ENCODE measurements at regions not wholly inside any gene's neighbourhood (a gene's known extent, or its start where the extent isn't known, plus 50 kb on each side); places are given as distances from the start of the nearest gene placed in this dataset.

GRCh38 chr11:25890626-25891260 lies 441.2 kb upstream of the ANO3 start:
- DNase-seq (ENCODE audit: low read depth) = no peak

GRCh38 chr11:25891960-25892359 lies 440.0 kb upstream of the ANO3 start:
- DNase-seq (ENCODE audit: low read depth) = peak; percentile 40

DNA sequence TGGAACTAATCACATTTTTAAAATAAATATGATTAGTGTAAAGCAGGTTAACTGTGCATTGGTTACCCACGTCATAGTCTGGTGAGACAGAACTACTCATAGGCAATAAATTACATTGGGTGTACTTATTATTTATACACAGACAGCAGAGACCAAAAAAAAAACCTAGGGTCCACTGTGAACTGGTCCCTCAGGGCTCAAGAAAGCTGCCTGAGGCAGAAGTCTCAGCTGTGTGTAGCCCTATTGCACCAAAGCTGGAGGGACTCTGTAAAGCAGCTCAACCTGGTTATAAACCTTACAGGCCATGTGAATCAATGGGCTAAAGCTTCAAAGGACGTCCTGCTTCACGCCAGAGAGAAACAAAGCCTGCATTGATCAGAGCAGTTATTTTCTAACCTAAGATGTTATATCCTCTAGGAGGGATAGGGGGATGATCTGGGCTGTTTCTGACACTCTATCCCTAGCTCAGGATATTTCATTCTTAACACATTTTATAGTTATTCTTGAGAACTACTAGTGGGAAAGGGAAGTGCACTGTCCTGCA lies 432.2 kb upstream of the ANO3 start:
- DNase-seq (ENCODE audit: low read depth) = peak; percentile 57

DNA sequence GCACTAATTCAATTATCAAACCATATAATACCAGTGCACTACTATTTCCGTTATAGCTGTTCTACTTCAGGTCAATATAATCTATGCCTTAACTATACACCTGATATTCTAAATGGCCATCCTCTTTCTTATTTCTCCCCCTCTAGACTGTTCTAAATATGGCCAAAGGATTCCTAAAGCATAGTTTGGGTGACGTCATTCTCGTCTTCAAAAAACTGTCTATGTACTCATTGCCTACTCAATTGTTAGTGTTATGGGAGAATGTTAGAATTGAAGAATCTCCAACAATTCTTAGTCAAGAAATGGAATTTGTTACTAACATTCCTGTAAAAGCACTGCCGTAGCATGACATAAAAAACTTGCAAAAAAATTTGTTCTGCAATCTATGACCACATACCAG lies 431.1 kb upstream of the ANO3 start:
- DNase-seq (ENCODE audit: low read depth) = no peak

DNA sequence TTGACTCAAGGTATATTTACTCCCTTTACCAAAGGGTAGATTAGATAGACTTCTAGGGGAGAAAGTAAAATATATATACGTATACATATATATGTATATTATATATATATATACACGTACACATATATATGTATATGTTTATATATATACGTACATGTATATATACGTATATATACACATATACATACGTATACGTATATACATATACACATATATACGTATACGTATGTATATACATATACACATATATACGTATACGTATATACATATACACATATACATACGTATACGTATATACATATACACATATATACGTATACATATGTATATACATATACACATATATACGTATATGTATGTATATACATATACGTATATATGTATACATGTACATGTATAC lies 430.5 kb upstream of the ANO3 start:
- no peak for DNase-seq (ENCODE audit: low read depth)

DNA sequence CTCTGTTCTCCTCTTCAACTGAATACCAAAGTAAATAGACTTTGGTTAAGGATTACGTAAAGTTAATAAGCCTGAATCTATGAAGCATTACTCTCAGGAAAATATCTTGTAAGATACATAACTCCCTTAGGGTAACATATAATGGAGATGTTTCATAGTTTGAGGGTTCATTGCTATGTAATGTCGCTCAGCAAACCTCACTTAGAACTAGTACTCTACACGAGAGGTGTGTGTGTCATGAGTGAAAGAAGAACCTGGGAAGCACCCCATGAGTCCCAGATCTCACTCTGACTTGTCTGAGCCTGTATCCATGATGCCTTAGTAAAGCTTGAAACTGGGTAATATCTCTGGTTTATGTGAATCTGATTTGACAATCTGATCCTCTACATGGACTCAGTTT lies 429.5 kb upstream of the ANO3 start:
- no peak for DNase-seq (ENCODE audit: low read depth)

- no peak for DNase-seq (ENCODE audit: low read depth)
Observed at GRCh38 chr11:25908726-25909125, 423.2 kb upstream of the ANO3 start.

GRCh38 chr11:25910086-25910485 lies 421.8 kb upstream of the ANO3 start:
- peak; percentile 44 for DNase-seq (ENCODE audit: low read depth)

- no peak for DNase-seq (ENCODE audit: low read depth)
Observed at GRCh38 chr11:25920356-25920755, 411.6 kb upstream of the ANO3 start.

DNA sequence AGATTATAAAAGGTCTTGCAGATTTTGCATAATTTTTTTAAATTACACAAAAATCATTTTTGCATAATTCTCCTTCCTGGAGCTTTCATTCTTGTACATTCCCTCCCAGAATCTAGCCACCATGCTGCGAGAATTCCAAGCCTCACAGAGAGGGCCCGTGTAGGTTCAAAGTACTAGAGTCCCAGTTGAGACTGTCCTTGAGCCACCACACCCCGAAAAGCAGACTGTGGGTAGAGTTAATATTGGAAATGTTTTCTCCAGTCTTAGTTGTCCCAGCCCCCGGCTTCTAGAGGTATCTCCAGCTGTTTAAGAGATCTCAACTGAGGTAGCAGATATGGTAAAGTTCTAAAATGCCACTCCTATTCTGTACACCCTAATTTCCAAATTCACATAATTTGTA lies 407.3 kb upstream of the ANO3 start:
- DNase-seq (ENCODE audit: low read depth) = no peak

DNA sequence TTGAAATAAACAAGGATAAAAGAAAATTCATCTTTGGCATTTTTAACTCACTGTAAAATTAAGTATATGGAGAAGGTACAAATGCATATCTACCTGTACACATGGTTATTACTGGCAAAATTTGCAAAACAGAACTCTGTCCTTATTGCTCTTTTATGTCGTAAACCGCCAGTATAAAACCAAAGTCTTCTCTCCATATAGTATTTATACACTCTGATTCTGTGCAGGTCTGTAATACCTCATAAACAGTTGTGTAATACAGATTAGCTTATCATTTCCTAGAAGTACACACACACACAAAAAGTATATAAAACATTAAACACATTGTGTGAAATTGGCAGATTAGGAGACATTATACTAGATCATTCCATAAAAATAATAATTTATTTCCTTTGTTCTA lies 406.6 kb upstream of the ANO3 start:
- DNase-seq (ENCODE audit: low read depth) = no peak

DNA sequence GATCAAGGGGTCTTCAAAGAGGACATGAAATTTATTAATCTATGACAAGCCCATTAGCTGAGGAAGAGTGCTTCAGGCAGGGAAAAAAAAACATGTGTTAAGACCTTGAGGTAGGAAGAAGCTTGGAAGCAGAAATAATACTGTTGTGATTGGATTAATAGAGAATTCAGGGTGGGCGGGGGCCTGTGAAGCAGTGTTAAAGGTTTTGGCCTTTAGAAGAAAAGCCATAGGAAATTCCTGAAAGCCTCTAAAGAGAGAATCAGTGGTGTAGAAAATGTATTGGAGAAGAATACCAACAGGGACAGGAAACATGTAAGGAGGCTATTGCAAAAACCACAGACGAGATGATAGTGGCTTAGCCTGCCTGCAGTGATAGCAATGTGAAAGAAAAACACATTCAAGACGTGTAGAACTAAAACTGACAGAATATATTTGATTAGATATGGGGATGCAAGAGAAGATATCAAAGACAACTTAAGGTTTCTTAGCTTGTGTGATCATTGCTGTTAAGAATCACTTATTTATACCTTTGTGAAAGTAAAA lies 404.4 kb upstream of the ANO3 start:
- peak; percentile 9 for DNase-seq (ENCODE audit: low read depth)

DNA sequence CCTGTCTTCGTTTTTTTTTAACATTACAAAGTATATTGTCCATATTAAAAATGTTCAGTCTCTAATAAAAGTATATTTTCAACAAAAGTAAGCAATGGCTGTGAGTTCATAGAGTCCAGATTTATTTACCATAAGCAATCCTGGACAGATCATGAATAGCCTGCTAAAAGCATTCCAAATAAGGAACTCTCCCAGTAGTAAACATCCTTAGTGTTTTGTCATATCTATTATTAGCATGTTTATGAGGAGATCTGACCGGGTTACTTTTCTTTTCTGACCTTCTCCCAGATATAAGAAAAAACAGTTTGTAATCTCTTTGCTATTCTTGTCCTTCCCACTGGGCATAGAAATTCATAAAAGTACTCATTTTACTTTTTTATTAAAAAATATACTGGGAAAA lies 403.9 kb upstream of the ANO3 start:
- DNase-seq (ENCODE audit: low read depth) = peak; percentile 25

DNA sequence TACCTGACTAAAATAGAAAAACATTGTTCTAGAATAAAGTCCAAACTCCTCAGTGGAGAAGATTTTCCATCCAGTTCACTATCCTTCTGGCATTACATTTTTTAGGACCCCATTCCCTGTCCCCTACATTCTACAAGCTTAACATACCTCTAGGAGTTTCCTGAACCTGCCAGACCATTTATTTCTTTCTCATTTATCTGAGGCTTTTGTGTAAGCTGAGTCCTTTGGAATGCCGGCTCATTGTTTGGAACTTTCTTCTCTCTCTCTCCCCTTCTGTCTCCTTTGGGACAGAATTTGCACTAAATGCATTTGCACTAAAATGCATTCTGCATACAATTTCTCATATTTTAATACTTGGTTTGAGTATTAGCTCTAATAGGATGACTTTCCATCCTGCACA lies 393.0 kb upstream of the ANO3 start:
- DNase-seq (ENCODE audit: low read depth) = no peak

- DNase-seq (ENCODE audit: low read depth) = no peak
Observed at GRCh38 chr11:25939691-25940090, 392.2 kb upstream of the ANO3 start.

GRCh38 chr11:25941353-25941752 lies 390.6 kb upstream of the ANO3 start:
- no peak for DNase-seq (ENCODE audit: low read depth)

DNA sequence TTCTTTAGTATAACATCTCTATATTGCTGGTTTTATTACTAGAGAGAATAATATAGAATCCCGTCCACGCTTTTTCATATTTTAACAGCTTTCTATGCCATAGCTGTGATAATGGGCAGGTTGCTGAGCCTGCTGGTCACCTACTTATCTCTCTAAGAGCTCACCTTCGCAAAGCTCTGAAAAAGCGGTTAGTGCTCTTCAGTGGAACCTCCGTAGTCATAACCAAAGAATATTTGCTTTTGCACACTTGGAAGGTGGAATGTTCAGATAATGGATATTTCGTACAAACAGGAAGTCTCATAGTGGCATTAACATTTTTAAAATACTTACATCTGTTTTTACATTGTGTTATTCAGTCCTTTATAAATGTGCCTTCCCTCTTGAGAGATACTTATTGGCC lies 388.9 kb upstream of the ANO3 start:
- no peak for DNase-seq (ENCODE audit: low read depth)

GRCh38 chr11:25943777-25944661 lies 387.9 kb upstream of the ANO3 start:
- DNase-seq (ENCODE audit: low read depth) = no peak

DNA sequence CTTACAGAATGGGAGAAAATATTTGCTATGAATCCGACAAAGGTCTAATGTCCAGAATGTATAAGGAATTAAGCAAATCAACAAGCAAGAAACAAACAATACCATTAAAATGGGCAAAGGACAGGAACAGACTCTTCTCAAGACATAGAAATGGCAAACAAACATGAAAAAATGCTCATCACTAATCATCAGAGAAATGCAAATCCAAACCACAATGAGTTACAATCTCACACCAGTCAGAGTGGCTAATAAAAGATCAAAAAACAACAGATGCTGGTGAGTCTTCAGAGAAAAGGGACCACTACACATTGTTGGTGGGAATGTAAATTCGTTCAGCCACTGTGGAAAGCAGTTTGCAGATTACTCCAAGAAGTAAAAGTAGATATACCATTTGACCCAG lies 382.0 kb upstream of the ANO3 start:
- no peak for DNase-seq (ENCODE audit: low read depth)

DNA sequence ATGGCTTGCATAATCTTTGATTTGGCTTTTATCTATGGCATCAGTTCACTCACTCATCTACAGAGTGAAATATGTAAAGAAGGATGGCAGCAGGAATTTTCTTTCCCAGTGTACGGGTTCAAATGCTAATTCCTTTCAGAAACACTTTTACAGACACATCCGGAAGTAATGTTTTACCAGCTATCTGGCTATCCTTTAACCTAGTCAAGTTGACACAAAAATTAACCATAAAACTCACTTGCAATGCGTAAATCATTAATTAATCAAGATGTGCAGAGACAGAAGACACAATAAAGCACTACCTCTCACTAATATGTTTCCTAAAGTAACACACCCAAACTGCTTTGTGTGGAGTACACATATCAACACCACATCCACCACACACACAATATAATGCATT lies 378.9 kb upstream of the ANO3 start:
- DNase-seq (ENCODE audit: low read depth) = no peak

- no peak for DNase-seq (ENCODE audit: low read depth)
Observed at GRCh38 chr11:25958045-25958444, 373.9 kb upstream of the ANO3 start.

DNA sequence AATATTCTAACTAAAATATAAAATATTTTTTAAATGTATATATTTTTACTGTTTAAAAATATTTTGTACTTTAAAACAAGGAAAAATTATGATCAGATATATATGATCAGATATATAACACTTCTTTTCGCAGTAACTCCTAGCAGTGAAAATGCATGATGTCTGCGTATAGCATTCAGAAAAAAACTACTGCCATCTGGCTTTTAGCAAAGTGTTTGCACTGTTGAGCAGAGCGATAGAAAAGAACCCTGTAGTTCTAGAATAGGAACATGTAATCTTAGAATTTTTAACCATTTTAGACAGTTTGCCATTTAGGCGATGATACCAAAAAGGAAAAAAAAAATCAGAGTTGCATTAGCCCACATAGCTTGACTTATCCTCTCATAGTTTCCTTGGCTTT lies 370.4 kb upstream of the ANO3 start:
- no peak for DNase-seq (ENCODE audit: low read depth)

Data from ELR (cell line).